ENCODE measurements at regions not wholly inside any gene's neighbourhood (a gene's known extent, or its start where the extent isn't known, plus 50 kb on each side); places are given as distances from the start of the nearest gene placed in this dataset.

GRCh38 chr16:23005951-23006350 lies 143.3 kb downstream of the USP31 start:
- Histone ChIP-seq H3K9me3 (replicated peaks; ENCODE audit: control insufficient read depth, insufficient read depth, low read depth, low read length) (no peaks in the 10 kb centered on the region), H2AFZ (ENCODE audit: low read depth, low read length) (no peak overlapping the region), H3K9me1 (ENCODE audit: control insufficient read depth, insufficient read depth, low read length) (no peaks in the 10 kb centered on the region), H3K4me1 (replicated peaks in 1 of 2; ENCODE audit: control insufficient read depth in 2 of 2, insufficient read depth in 2 of 2, low read length in 2 of 2) (no peaks in the 10 kb centered on the region), H3K79me2 (ENCODE audit: control insufficient read depth, insufficient read depth, low read length) (no peaks in the 10 kb centered on the region), H3K27me3 (ENCODE audit: control insufficient read depth in 2 of 2, insufficient read depth in 2 of 2, low read length in 2 of 2) (no peaks in the 10 kb centered on the region), H3K4me3 (no peak overlapping the region), H4K20me1 (replicated peaks; ENCODE audit: control insufficient read depth, insufficient read depth, low read length) (no peaks in the 10 kb centered on the region), H3K27ac (ENCODE audit: extremely low read depth, low read depth, low read length) (no peak overlapping the region), H3K9ac (ENCODE audit: insufficient read depth in 1 of 2, low read depth in 2 of 2, low read length in 2 of 2) (no peak overlapping the region), H3K36me3 (ENCODE audit: control insufficient read depth, insufficient read depth, low read length) (no peaks in the 10 kb centered on the region), H3K4me2 (ENCODE audit: insufficient read depth, low read length) (no peak overlapping the region)
- WGBS (ENCODE audit: insufficient coverage, low coverage, missing lambda C conversion rate), result 0% methylated on average over 5 of the region's 5 CpGs
- FAIRE-seq (no peak), DNase-seq (ENCODE audit: extremely low read depth in 1 of 4, low spot score in 3 of 4) (no peak), ATAC-seq (no peak)
- TF ChIP-seq SFPQ (IDR thresholded peaks at IDR 0.05; ENCODE audit: low read depth, low read length) (no peak), RFX1 (IDR thresholded peaks at IDR 0.05) (peak; percentile 9; the same call in 1 of the 2 replicates)
- in situ Hi-C loops (cut with MboI) (no loop called here), intact Hi-C loops (cut with micrococcal nuclease) (no loop called here)
- no TSS peak for BruUV-seq (replicated peaks)
- POLR2A ChIA-PET, result no interaction called here
- CTCF ChIA-PET (ENCODE audit: low intra/inter-chr PET ratio), result no interaction called here

- Histone ChIP-seq H3K79me2 (ENCODE audit: control insufficient read depth, insufficient read depth, low read length) (no peaks in the 10 kb centered on the region), H3K4me3 (no peak overlapping the region), H4K20me1 (replicated peaks; ENCODE audit: control insufficient read depth, insufficient read depth, low read length) (no peaks in the 10 kb centered on the region), H3K9me1 (ENCODE audit: control insufficient read depth, insufficient read depth, low read length) (no peaks in the 10 kb centered on the region), H3K4me2 (ENCODE audit: insufficient read depth, low read length) (no peak overlapping the region), H3K36me3 (ENCODE audit: control insufficient read depth, insufficient read depth, low read length) (no peaks in the 10 kb centered on the region), H2AFZ (ENCODE audit: low read depth, low read length) (no peak overlapping the region), H3K27me3 (ENCODE audit: control insufficient read depth in 2 of 2, insufficient read depth in 2 of 2, low read length in 2 of 2) (peaks cover under 1 to 1% of the 10 kb centered on the region in 2 experiments; a peak in 1 of 5 replicates), H3K9ac (ENCODE audit: insufficient read depth in 1 of 2, low read depth in 2 of 2, low read length in 2 of 2) (no peak overlapping the region), H3K27ac (ENCODE audit: extremely low read depth, low read depth, low read length) (no peak overlapping the region), H3K9me3 (replicated peaks; ENCODE audit: control insufficient read depth, insufficient read depth, low read depth, low read length) (no peaks in the 10 kb centered on the region; the same call in 1 of the 2 replicates), H3K4me1 (replicated peaks in 1 of 2; ENCODE audit: control insufficient read depth in 2 of 2, insufficient read depth in 2 of 2, low read length in 2 of 2) (no peaks in the 10 kb centered on the region)
- TF ChIP-seq HDAC6 (IDR thresholded peaks at IDR 0.05; ENCODE audit: low read depth, low read length), result no peak
- peak; percentile 83 for TF ChIP-seq ZBTB40 (IDR thresholded peaks at IDR 0.05)
- TF ChIP-seq ZBTB40 (CRISPR knock-in tag; IDR thresholded peaks at IDR 0.05), result no peak
- no TSS peak for BruUV-seq (replicated peaks)
- POLR2A ChIA-PET, result no interaction called here
- intact Hi-C loops (cut with micrococcal nuclease), result no loop called here
- WGBS (ENCODE audit: insufficient coverage, low coverage, missing lambda C conversion rate), result 0% methylated on average over 3 of the region's 3 CpGs
- CTCF ChIA-PET (ENCODE audit: low intra/inter-chr PET ratio), result no interaction called here
- in situ Hi-C loops (cut with MboI), result no loop called here
- no peak for DNase-seq (ENCODE audit: extremely low read depth in 1 of 4, low spot score in 3 of 4)
- no peak for ATAC-seq
- FAIRE-seq, result no peak
Measured at GRCh38 chr16:22989598-22989997, 159.7 kb downstream of the USP31 start.
